Vagina (tissue), 2 donors: ENCODE measurements at regions not wholly inside any gene's neighbourhood (a gene's known extent, or its start where the extent isn't known, plus 50 kb on each side); places are given as distances from the start of the nearest gene placed in this dataset.

ENCODE experiments used
- POLR2A ChIP-seq, 2 donors: fragments of 450-650 bp; IDR thresholded peaks; one replicate each; pipeline ENCODE4 v1.6.1; 2017; ENCODE audit warnings: antibody characterized with exemption in 2 of 2, mild to moderate bottlenecking in 2 of 2, moderate library complexity in 2 of 2
- POLR2AphosphoS5 ChIP-seq, 2 donors: sonication (generic); formaldehyde crosslinking; IDR thresholded peaks; one replicate each; pipeline ENCODE4 v1.9.0; 2017; ENCODE audit warnings: antibody characterized with exemption in 2 of 2, mild to moderate bottlenecking in 2 of 2, low read depth in 1 of 2; ENCODE audit not compliant: insufficient read depth in 1 of 2
- TF ChIP-seq, protein P1 (sequence below), 3 experiments: fragments of 450-650 bp in 2 of 3; fragments of 200-600 bp in 1 of 3; sonication (generic) in 1 of 3; IDR thresholded peaks; one replicate each; pipeline ENCODE4 v1.5.1; 2017 to 2019; ENCODE audit warnings: antibody characterized with exemption in 3 of 3, mild to moderate bottlenecking in 2 of 3, moderate library complexity in 2 of 3

DNA sequence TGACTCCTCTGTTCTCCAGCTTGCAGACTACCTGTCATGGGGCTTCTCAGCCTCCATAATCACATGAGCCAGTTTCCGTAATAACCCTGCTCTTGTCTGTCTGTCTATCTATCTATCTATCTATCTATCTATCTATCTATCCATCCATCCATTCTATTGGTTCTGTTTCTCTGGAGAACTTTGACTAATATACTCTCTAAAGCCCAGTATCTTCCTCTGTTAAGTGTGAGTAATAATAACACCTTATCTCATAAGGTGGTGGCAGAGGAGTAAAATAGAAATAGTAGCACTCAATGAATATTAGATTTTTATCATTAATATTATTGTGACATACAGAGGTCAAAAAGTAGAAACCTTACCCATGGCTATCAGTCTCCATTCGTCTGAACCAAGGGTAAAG is 177.9 kb upstream of the PGRMC2 start:
- TF ChIP-seq, protein P1, sequence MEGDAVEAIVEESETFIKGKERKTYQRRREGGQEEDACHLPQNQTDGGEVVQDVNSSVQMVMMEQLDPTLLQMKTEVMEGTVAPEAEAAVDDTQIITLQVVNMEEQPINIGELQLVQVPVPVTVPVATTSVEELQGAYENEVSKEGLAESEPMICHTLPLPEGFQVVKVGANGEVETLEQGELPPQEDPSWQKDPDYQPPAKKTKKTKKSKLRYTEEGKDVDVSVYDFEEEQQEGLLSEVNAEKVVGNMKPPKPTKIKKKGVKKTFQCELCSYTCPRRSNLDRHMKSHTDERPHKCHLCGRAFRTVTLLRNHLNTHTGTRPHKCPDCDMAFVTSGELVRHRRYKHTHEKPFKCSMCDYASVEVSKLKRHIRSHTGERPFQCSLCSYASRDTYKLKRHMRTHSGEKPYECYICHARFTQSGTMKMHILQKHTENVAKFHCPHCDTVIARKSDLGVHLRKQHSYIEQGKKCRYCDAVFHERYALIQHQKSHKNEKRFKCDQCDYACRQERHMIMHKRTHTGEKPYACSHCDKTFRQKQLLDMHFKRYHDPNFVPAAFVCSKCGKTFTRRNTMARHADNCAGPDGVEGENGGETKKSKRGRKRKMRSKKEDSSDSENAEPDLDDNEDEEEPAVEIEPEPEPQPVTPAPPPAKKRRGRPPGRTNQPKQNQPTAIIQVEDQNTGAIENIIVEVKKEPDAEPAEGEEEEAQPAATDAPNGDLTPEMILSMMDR (IDR thresholded peaks at IDR 0.05): no peak
- TF ChIP-seq POLR2AphosphoS5 (IDR thresholded peaks at IDR 0.05; ENCODE audit: insufficient read depth in 1 of 2, low read depth in 1 of 2) (no peak), POLR2A (IDR thresholded peaks at IDR 0.05) (no peak)
